ENCODE measurements at regions not wholly inside any gene's neighbourhood (a gene's known extent, or its start where the extent isn't known, plus 50 kb on each side); places are given as distances from the start of the nearest gene placed in this dataset.

DNA sequence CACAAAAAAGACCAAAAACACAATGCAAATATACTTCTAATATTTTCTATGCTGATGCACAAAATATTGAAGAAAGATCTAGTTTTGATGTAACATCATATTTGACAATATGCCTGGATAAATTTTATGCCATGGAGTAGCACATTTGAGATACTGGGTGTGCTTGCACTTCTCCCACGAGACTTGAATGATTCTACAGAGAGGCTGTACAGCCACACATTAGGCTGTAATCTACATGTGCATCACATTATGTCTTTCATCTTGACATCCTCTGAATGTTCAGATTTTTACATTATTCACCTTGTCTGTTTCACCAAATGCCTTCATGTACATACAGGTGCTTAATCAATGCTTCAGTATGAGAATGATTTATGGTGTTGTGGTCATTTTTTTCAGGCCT lies 756.4 kb upstream of the CDH7 start:
- TF ChIP-seq, protein P1, sequence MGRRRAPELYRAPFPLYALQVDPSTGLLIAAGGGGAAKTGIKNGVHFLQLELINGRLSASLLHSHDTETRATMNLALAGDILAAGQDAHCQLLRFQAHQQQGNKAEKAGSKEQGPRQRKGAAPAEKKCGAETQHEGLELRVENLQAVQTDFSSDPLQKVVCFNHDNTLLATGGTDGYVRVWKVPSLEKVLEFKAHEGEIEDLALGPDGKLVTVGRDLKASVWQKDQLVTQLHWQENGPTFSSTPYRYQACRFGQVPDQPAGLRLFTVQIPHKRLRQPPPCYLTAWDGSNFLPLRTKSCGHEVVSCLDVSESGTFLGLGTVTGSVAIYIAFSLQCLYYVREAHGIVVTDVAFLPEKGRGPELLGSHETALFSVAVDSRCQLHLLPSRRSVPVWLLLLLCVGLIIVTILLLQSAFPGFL (CRISPR knock-in tag; IDR thresholded peaks at IDR 0.05; ENCODE audit: borderline replicate concordance) = no peak
- TF ChIP-seq, protein P2, sequence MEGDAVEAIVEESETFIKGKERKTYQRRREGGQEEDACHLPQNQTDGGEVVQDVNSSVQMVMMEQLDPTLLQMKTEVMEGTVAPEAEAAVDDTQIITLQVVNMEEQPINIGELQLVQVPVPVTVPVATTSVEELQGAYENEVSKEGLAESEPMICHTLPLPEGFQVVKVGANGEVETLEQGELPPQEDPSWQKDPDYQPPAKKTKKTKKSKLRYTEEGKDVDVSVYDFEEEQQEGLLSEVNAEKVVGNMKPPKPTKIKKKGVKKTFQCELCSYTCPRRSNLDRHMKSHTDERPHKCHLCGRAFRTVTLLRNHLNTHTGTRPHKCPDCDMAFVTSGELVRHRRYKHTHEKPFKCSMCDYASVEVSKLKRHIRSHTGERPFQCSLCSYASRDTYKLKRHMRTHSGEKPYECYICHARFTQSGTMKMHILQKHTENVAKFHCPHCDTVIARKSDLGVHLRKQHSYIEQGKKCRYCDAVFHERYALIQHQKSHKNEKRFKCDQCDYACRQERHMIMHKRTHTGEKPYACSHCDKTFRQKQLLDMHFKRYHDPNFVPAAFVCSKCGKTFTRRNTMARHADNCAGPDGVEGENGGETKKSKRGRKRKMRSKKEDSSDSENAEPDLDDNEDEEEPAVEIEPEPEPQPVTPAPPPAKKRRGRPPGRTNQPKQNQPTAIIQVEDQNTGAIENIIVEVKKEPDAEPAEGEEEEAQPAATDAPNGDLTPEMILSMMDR (IDR thresholded peaks at IDR 0.05) = no peak
- TF ChIP-seq GRHL2 (CRISPR knock-in tag; IDR thresholded peaks at IDR 0.05; ENCODE audit: insufficient replicate concordance, severe bottlenecking) (no peak), ZNF232 (CRISPR knock-in tag; IDR thresholded peaks at IDR 0.05) (no peak), TP53 (CRISPR knock-in tag; IDR thresholded peaks at IDR 0.05) (no peak), TCF7 (CRISPR knock-in tag; IDR thresholded peaks at IDR 0.05; ENCODE audit: low read depth) (no peak), SP1 (CRISPR knock-in tag; conservative IDR thresholded peaks at IDR 0.05) (no peak)
- TF ChIP-seq, protein P3, sequence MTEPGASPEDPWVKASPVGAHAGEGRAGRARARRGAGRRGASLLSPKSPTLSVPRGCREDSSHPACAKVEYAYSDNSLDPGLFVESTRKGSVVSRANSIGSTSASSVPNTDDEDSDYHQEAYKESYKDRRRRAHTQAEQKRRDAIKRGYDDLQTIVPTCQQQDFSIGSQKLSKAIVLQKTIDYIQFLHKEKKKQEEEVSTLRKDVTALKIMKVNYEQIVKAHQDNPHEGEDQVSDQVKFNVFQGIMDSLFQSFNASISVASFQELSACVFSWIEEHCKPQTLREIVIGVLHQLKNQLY (CRISPR knock-in tag; IDR thresholded peaks at IDR 0.05) = no peak
- TF ChIP-seq, protein P4, sequence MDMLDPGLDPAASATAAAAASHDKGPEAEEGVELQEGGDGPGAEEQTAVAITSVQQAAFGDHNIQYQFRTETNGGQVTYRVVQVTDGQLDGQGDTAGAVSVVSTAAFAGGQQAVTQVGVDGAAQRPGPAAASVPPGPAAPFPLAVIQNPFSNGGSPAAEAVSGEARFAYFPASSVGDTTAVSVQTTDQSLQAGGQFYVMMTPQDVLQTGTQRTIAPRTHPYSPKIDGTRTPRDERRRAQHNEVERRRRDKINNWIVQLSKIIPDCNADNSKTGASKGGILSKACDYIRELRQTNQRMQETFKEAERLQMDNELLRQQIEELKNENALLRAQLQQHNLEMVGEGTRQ (CRISPR knock-in tag; IDR thresholded peaks at IDR 0.05) = no peak
- TF ChIP-seq, protein P5, sequence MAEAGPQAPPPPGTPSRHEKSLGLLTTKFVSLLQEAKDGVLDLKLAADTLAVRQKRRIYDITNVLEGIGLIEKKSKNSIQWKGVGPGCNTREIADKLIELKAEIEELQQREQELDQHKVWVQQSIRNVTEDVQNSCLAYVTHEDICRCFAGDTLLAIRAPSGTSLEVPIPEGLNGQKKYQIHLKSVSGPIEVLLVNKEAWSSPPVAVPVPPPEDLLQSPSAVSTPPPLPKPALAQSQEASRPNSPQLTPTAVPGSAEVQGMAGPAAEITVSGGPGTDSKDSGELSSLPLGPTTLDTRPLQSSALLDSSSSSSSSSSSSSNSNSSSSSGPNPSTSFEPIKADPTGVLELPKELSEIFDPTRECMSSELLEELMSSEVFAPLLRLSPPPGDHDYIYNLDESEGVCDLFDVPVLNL (CRISPR knock-in tag; IDR thresholded peaks at IDR 0.05; ENCODE audit: borderline replicate concordance, low read depth) = no peak
- TF ChIP-seq, protein P6, sequence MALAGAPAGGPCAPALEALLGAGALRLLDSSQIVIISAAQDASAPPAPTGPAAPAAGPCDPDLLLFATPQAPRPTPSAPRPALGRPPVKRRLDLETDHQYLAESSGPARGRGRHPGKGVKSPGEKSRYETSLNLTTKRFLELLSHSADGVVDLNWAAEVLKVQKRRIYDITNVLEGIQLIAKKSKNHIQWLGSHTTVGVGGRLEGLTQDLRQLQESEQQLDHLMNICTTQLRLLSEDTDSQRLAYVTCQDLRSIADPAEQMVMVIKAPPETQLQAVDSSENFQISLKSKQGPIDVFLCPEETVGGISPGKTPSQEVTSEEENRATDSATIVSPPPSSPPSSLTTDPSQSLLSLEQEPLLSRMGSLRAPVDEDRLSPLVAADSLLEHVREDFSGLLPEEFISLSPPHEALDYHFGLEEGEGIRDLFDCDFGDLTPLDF (CRISPR knock-in tag; IDR thresholded peaks at IDR 0.05) = no peak
- TF ChIP-seq, protein P7, sequence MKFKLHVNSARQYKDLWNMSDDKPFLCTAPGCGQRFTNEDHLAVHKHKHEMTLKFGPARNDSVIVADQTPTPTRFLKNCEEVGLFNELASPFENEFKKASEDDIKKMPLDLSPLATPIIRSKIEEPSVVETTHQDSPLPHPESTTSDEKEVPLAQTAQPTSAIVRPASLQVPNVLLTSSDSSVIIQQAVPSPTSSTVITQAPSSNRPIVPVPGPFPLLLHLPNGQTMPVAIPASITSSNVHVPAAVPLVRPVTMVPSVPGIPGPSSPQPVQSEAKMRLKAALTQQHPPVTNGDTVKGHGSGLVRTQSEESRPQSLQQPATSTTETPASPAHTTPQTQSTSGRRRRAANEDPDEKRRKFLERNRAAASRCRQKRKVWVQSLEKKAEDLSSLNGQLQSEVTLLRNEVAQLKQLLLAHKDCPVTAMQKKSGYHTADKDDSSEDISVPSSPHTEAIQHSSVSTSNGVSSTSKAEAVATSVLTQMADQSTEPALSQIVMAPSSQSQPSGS (CRISPR knock-in tag; IDR thresholded peaks at IDR 0.05; ENCODE audit: borderline replicate concordance, low read depth) = no peak
